ENCODE measurements at regions not wholly inside any gene's neighbourhood (a gene's known extent, or its start where the extent isn't known, plus 50 kb on each side); places are given as distances from the start of the nearest gene placed in this dataset.

DNA sequence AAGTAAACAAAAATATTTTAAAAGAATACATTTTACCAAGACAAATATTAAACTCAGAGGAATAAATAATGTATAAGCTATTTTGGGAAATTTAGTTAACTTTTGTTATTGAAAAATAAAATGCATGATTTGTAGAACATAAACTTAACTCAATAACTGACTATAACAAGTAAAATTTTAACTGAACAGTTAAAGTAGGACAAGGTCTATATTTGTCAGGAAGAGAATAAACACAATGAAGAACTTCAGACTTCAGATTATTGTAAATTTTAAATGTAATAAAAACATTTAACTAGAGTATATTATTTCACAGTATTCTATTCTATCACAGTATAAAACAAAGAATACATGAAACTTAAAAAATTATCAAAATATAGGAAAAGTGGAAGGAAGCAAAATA is 948.8 kb upstream of the USP15 start:
- no peak overlapping the region for H3K18ac ChIP-seq (ENCODE audit: low read length)
- no peak overlapping the region for H3K4me3 ChIP-seq (ENCODE audit: low read depth, low read length)
- H3K23ac ChIP-seq (ENCODE audit: low read length) = no peak overlapping the region
- H2BK120ac ChIP-seq (ENCODE audit: insufficient read depth, low read length, poor library complexity) = no peak overlapping the region
- no peaks in the 10 kb centered on the region for H3K79me2 ChIP-seq (ENCODE audit: control insufficient read depth, insufficient read depth, low read length, poor library complexity)
- H2AK5ac ChIP-seq (ENCODE audit: low read length) = no peak overlapping the region
- no peak overlapping the region for H2BK5ac ChIP-seq (ENCODE audit: low read depth, low read length, poor library complexity)
- no peaks in the 10 kb centered on the region for H3K4me1 ChIP-seq (ENCODE audit: control insufficient read depth in 1 of 2, insufficient read depth in 2 of 2, low read length in 2 of 2)
- no peak overlapping the region for H4K8ac ChIP-seq (ENCODE audit: low read depth, low read length)
- H3K27ac ChIP-seq (ENCODE audit: low read depth, low read length) = no peak overlapping the region
- no peak overlapping the region for H3K9ac ChIP-seq (ENCODE audit: low read length)
- H4K91ac ChIP-seq (ENCODE audit: low read depth, low read length) = no peak overlapping the region
- no peak for DNase-seq
- H2AFZ ChIP-seq (ENCODE audit: insufficient read depth, low read length, poor library complexity) = no peak overlapping the region
- no peaks in the 10 kb centered on the region for H3K27me3 ChIP-seq (ENCODE audit: insufficient read depth, low read length)
- H3K79me1 ChIP-seq (ENCODE audit: low read length) = no peaks in the 10 kb centered on the region
- no peak overlapping the region for H3K14ac ChIP-seq (ENCODE audit: low read length)
- H3K4ac ChIP-seq (ENCODE audit: low read depth, low read length) = no peak overlapping the region
- no peak overlapping the region for H4K12ac ChIP-seq (ENCODE audit: low read depth, low read length)
- H3K4me2 ChIP-seq (ENCODE audit: low read length) = no peak overlapping the region
- no peak overlapping the region for H2BK12ac ChIP-seq (ENCODE audit: low read length)
- no peaks in the 10 kb centered on the region for H3K9me3 ChIP-seq (ENCODE audit: insufficient read depth, low read depth, low read length)
- H3K36me3 ChIP-seq (ENCODE audit: control insufficient read depth in 1 of 2, insufficient read depth in 2 of 2, low read length in 2 of 2) = no peaks in the 10 kb centered on the region

DNA sequence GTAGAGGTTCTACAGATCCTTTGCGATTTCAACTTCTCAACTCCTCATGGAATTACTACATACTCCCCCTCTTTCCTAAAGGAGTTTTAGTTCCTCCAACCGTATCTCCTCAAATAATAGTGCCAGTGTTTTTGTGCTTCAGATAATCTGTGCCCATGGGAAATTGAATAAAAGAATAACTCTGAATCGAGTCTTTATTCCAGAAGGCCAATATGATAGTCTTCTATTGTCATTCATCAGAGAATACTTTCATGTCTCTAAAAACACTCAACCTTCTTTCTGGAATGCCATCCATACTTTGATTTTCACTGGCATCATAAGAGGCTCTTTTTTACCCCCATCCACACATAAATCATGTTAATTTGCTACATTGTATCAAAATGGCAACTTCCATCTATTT is 911.3 kb upstream of the USP15 start:
- Histone ChIP-seq H3K18ac (ENCODE audit: low read length) (no peak overlapping the region), H2AFZ (ENCODE audit: insufficient read depth, low read length, poor library complexity) (no peak overlapping the region), H4K8ac (ENCODE audit: low read depth, low read length) (no peak overlapping the region), H3K9ac (ENCODE audit: low read length) (no peak overlapping the region), H3K9me3 (ENCODE audit: insufficient read depth, low read depth, low read length) (no peaks in the 10 kb centered on the region), H3K4me2 (ENCODE audit: low read length) (no peak overlapping the region), H3K36me3 (ENCODE audit: control insufficient read depth in 1 of 2, insufficient read depth in 2 of 2, low read length in 2 of 2) (no peaks in the 10 kb centered on the region), H2BK120ac (ENCODE audit: insufficient read depth, low read length, poor library complexity) (no peak overlapping the region), H4K91ac (ENCODE audit: low read depth, low read length) (no peak overlapping the region), H3K14ac (ENCODE audit: low read length) (no peak overlapping the region), H3K79me2 (ENCODE audit: control insufficient read depth, insufficient read depth, low read length, poor library complexity) (no peaks in the 10 kb centered on the region), H2BK12ac (ENCODE audit: low read length) (no peak overlapping the region), H3K79me1 (ENCODE audit: low read length) (no peaks in the 10 kb centered on the region), H2AK5ac (ENCODE audit: low read length) (no peak overlapping the region), H3K4me1 (ENCODE audit: control insufficient read depth in 1 of 2, insufficient read depth in 2 of 2, low read length in 2 of 2) (no peaks in the 10 kb centered on the region), H4K12ac (ENCODE audit: low read depth, low read length) (no peak overlapping the region), H3K4me3 (ENCODE audit: low read depth, low read length) (no peak overlapping the region), H3K27ac (ENCODE audit: low read depth, low read length) (no peak overlapping the region), H3K27me3 (ENCODE audit: insufficient read depth, low read length) (no peaks in the 10 kb centered on the region), H3K23ac (ENCODE audit: low read length) (no peak overlapping the region), H3K4ac (ENCODE audit: low read depth, low read length) (no peak overlapping the region), H2BK5ac (ENCODE audit: low read depth, low read length, poor library complexity) (no peak overlapping the region)
- no CpG with 5 or more reads among the region's 3 CpGs for WGBS (ENCODE audit: extremely low coverage, insufficient coverage, insufficient read length)
- DNase-seq = no peak

DNA sequence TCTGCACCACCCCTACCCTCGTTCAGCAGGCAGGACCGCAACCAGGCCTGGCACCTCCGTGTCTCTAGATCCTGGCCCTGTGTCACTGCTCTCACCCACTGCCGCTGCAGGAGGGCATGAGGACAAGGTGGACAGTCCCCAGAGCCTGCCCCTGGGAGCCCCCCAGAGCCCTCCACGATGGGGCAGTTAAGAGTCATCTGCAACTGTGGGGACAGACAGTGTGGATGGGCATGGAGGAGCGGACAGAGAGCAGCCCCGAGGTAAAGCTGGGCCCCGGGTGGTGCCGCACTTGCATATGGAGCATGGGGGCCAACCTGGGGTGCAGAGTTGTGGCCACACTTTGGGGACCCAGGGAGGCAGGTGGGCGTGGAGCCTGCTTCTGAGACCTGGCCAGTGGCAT is 905.1 kb upstream of the USP15 start:
- H3K79me2 ChIP-seq (ENCODE audit: control insufficient read depth, insufficient read depth, low read length, poor library complexity) = no peaks in the 10 kb centered on the region
- H3K4me1 ChIP-seq (ENCODE audit: control insufficient read depth in 1 of 2, insufficient read depth in 2 of 2, low read length in 2 of 2) = no peaks in the 10 kb centered on the region
- H3K9ac ChIP-seq (ENCODE audit: low read length) = no peak overlapping the region
- WGBS (ENCODE audit: extremely low coverage, insufficient coverage, insufficient read length) = no CpG with 5 or more reads among the region's 10 CpGs
- H3K18ac ChIP-seq (ENCODE audit: low read length) = no peak overlapping the region
- H3K23ac ChIP-seq (ENCODE audit: low read length) = no peak overlapping the region
- H2BK5ac ChIP-seq (ENCODE audit: low read depth, low read length, poor library complexity) = no peak overlapping the region
- H3K27me3 ChIP-seq (ENCODE audit: insufficient read depth, low read length) = no peaks in the 10 kb centered on the region
- H3K14ac ChIP-seq (ENCODE audit: low read length) = no peak overlapping the region
- no peak overlapping the region for H3K27ac ChIP-seq (ENCODE audit: low read depth, low read length)
- H4K8ac ChIP-seq (ENCODE audit: low read depth, low read length) = no peak overlapping the region
- no peak overlapping the region for H3K4ac ChIP-seq (ENCODE audit: low read depth, low read length)
- H2BK12ac ChIP-seq (ENCODE audit: low read length) = no peak overlapping the region
- no peaks in the 10 kb centered on the region for H3K79me1 ChIP-seq (ENCODE audit: low read length)
- H2AK5ac ChIP-seq (ENCODE audit: low read length) = no peak overlapping the region
- H3K4me3 ChIP-seq (ENCODE audit: low read depth, low read length) = no peak overlapping the region
- H3K4me2 ChIP-seq (ENCODE audit: low read length) = no peak overlapping the region
- peaks cover 3% of the 10 kb centered on the region for H3K9me3 ChIP-seq (ENCODE audit: insufficient read depth, low read depth, low read length)
- H2BK120ac ChIP-seq (ENCODE audit: insufficient read depth, low read length, poor library complexity) = no peak overlapping the region
- H2AFZ ChIP-seq (ENCODE audit: insufficient read depth, low read length, poor library complexity) = no peak overlapping the region
- H4K91ac ChIP-seq (ENCODE audit: low read depth, low read length) = no peak overlapping the region
- H3K36me3 ChIP-seq (ENCODE audit: control insufficient read depth in 1 of 2, insufficient read depth in 2 of 2, low read length in 2 of 2) = no peaks in the 10 kb centered on the region
- H4K12ac ChIP-seq (ENCODE audit: low read depth, low read length) = no peak overlapping the region
- DNase-seq = no peak

DNA sequence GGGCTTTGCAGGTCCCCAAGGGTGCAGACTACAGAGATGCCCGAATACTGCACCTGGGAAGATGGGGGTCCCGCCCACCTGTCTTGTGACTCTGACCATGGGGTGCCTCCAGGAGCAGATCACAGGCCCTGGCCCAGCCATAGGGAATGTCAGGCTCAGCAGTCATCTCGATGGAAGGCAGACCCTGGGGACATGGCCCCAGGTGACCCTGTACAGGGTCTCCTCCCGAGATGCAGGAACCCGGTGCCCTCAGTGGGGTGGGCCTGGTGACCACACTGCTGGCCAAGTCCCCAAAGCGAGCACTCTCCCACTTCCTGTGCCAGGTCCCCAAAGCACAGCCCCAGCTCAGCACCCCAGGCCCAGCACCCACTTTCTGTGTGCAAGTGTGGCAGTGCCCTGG is 903.7 kb upstream of the USP15 start:
- no peak overlapping the region for H3K27ac ChIP-seq (ENCODE audit: low read depth, low read length)

More for the DNA sequence above, 903.7 kb upstream of the USP15 start:
- Histone ChIP-seq H3K4me2 (ENCODE audit: low read length) (no peak overlapping the region), H3K9me3 (ENCODE audit: insufficient read depth, low read depth, low read length) (peaks cover 3% of the 10 kb centered on the region), H3K4me1 (ENCODE audit: control insufficient read depth in 1 of 2, insufficient read depth in 2 of 2, low read length in 2 of 2) (no peaks in the 10 kb centered on the region), H3K4ac (ENCODE audit: low read depth, low read length) (no peak overlapping the region), H4K8ac (ENCODE audit: low read depth, low read length) (no peak overlapping the region), H3K23ac (ENCODE audit: low read length) (no peak overlapping the region), H2BK5ac (ENCODE audit: low read depth, low read length, poor library complexity) (no peak overlapping the region), H2BK12ac (ENCODE audit: low read length) (no peak overlapping the region), H2AFZ (ENCODE audit: insufficient read depth, low read length, poor library complexity) (no peak overlapping the region), H3K18ac (ENCODE audit: low read length) (no peak overlapping the region), H2BK120ac (ENCODE audit: insufficient read depth, low read length, poor library complexity) (no peak overlapping the region), H3K9ac (ENCODE audit: low read length) (no peak overlapping the region), H3K27me3 (ENCODE audit: insufficient read depth, low read length) (no peaks in the 10 kb centered on the region), H4K12ac (ENCODE audit: low read depth, low read length) (no peak overlapping the region), H4K91ac (ENCODE audit: low read depth, low read length) (no peak overlapping the region), H3K14ac (ENCODE audit: low read length) (no peak overlapping the region), H3K79me2 (ENCODE audit: control insufficient read depth, insufficient read depth, low read length, poor library complexity) (no peaks in the 10 kb centered on the region), H3K4me3 (ENCODE audit: low read depth, low read length) (no peak overlapping the region), H3K36me3 (ENCODE audit: control insufficient read depth in 1 of 2, insufficient read depth in 2 of 2, low read length in 2 of 2) (no peaks in the 10 kb centered on the region), H3K79me1 (ENCODE audit: low read length) (no peaks in the 10 kb centered on the region), H2AK5ac (ENCODE audit: low read length) (no peak overlapping the region)
- DNase-seq = no peak
- no CpG with 5 or more reads among the region's 6 CpGs for WGBS (ENCODE audit: extremely low coverage, insufficient coverage, insufficient read length)

Data from trophoblast cell (in vitro differentiated cells and primary cell).